C4-2B (cell line): ENCODE measurements at regions not wholly inside any gene's neighbourhood (a gene's known extent, or its start where the extent isn't known, plus 50 kb on each side); places are given as distances from the start of the nearest gene placed in this dataset.
"Not testable (repeated sequence)": the region's sequence is repeated elsewhere in the genome, so short reads cannot be mapped to it uniquely, and the experiment has no call there.

Source experiments
- H3K27ac ChIP-seq: fragments of 450-650 bp; 2 replicates; pipeline ENCODE4 v1.5.1; 2017
- CTCF ChIP-seq: fragments of 450-650 bp; conservative IDR thresholded peaks from 2 replicates; pipeline ENCODE4 v1.5.1; 2017; ENCODE audit warnings: mild to moderate bottlenecking
- ZFX ChIP-seq: fragments of 450-650 bp; IDR thresholded peaks from 2 replicates; pipeline ENCODE4 v1.6.1; 2017

DNA sequence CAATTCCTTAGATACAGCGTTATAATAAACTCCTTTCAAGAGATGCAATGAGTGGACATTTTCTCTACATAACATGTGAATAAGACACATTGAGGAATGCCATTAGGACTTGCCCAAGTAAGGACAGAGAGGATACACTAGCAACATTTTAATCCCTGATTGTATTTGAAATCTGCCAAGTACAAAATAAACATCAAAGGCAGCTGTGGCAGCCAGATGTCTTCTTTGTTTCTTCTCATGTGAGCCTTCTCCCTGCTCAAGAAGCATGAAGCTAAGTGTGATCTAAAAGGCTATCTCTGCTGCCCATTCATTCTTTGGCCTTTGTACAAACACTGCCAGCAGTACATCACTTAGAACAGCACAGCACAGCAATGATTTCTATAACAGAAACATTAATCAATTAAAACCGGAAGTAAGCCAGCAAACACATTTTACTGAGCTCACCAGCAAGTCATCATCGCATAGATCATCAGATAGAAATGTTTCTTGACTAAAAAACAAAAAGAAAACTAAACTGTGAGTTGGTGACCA is 364.0 kb downstream of the CNTN6 start:
- no peak overlapping the region for H3K27ac ChIP-seq
- TF ChIP-seq ZFX (no peak), CTCF (no peak)

GRCh38 chr3:1462371-1462770 is 369.5 kb downstream of the CNTN6 start:
- no peak overlapping the region for H3K27ac ChIP-seq
- TF ChIP-seq ZFX (no peak), CTCF (no peak)

GRCh38 chr3:1462856-1463450 is 370.1 kb downstream of the CNTN6 start:
- no peak overlapping the region for H3K27ac ChIP-seq
- TF ChIP-seq ZFX = no peak
- TF ChIP-seq CTCF = no peak

DNA sequence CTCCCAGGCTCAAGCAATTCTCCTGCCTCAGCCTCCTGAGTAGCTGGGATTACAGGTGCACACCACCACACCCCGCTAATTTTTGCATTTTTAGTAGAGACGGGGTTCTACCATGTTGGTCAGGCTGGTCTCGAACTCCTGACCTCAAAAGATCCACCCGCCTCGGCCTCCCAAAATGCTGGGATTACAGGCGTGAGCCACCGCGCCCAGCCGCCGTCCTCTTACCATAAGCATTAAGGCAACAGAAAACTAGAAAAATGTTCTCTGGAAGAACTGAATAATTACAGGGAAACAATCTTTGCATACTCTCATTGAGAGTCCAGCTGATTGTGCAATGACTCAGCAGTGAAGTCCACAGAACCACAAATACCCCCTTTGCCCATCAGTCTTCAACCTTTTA is 372.3 kb downstream of the CNTN6 start:
- H3K27ac ChIP-seq = not testable (repeated sequence)

GRCh38 chr3:1468145-1468544 is 375.3 kb downstream of the CNTN6 start:
- H3K27ac ChIP-seq = no peak overlapping the region
- TF ChIP-seq ZFX (no peak), CTCF (no peak)

DNA sequence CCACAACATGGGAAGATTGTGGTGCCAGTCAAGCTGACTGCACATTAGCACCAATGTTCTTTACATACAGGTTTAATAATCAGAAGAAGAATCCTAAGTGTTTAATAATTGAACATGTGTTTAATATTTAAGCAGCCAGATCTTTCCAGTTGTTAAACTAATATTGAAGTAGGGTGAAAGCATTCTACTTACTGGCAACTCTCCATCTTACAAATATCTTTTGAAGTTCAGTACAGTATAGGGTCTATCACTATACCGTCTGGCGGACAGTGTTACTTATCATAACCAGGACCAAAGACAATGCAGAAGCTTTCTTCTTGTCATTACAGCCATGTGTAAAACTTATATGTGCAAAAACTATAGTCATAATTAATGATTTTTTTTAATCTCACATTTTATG is 376.4 kb downstream of the CNTN6 start:
- TF ChIP-seq ZFX = no peak
- no peak overlapping the region for H3K27ac ChIP-seq

GRCh38 chr3:1469687-1470086 is 376.9 kb downstream of the CNTN6 start:
- TF ChIP-seq CTCF (no peak), ZFX (no peak)
- no peak overlapping the region for H3K27ac ChIP-seq

DNA sequence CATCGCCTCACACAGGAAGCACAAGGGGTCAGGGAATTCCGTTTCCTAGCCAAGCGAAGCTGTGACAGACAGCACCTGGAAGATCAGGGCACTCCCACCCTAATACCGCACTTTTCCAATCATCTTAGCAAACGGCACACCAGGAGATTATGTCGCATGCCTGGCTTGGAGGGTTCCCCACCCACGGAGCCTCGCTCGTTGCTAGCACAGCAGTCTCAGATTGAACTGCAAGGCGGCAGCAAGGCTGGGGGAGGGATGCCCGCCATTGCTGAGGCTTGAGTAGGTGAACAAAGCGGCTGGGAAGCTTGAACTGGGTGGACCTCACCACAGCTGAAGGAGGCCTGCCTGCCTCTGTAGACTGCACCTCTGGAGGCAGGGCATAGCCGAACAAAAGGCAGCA is 384.8 kb downstream of the CNTN6 start:
- H3K27ac ChIP-seq = no peak overlapping the region
- TF ChIP-seq ZFX = no peak
- no peak for TF ChIP-seq CTCF
